Keratinocyte (primary cell): ENCODE measurements at regions not wholly inside any gene's neighbourhood (a gene's known extent, or its start where the extent isn't known, plus 50 kb on each side); places are given as distances from the start of the nearest gene placed in this dataset.

Experiments
- DNase-seq: peaks from one replicate; pipeline ENCODE4 v3.0.0-alpha.2; 2011; ENCODE audit warnings: low read depth, missing footprints, low spot score
- FAIRE-seq: peaks from 2 replicates; lab custom pipeline; 2011; peaks lifted over from hg19 to GRCh38; lab: Jason Lieb, UNC
- H2AFZ ChIP-seq: 2 replicates; pipeline ENCODE4 v1.6.0; 2012; ENCODE audit warnings: low read length, control low read depth, inconsistent platforms; ENCODE audit not compliant: control insufficient read depth
- H3K27ac ChIP-seq: 2 replicates; pipeline ENCODE4 v1.5.1; 2011; ENCODE audit warnings: low read length; ENCODE audit not compliant: control insufficient read depth, insufficient read depth
- H3K27me3 ChIP-seq: 3 replicates; pipeline ENCODE4 v1.6.0; 2011; ENCODE audit warnings: low read length; ENCODE audit not compliant: control insufficient read depth, insufficient read depth; ENCODE audit errors: extremely low read depth
- H3K36me3 ChIP-seq, 2 experiments: 2 replicates in 1 of 2; 3 replicates in 1 of 2; pipeline ENCODE4 v1.5.1; 2011; ENCODE audit warnings: low read length in 2 of 2, mild to moderate bottlenecking in 1 of 2; ENCODE audit not compliant: control insufficient read depth in 2 of 2, insufficient read depth in 2 of 2; ENCODE audit errors: extremely low read depth in 1 of 2
- H3K4me1 ChIP-seq: 3 replicates; pipeline ENCODE4 v1.5.1; 2011; ENCODE audit warnings: low read length; ENCODE audit not compliant: control insufficient read depth, insufficient read depth; ENCODE audit errors: extremely low read depth
- H3K4me2 ChIP-seq: 3 replicates; pipeline ENCODE4 v1.6.0; 2011; ENCODE audit warnings: low read depth, low read length; ENCODE audit not compliant: control insufficient read depth, insufficient read depth; ENCODE audit errors: extremely low read depth
- H3K4me3 ChIP-seq, 3 experiments: fragments of 200-600 bp in 1 of 3; sonication (generic) in 1 of 3; 2 replicates in 2 of 3; 3 replicates in 1 of 3; pipeline ENCODE4 v1.5.1; 2011 to 2016; ENCODE audit warnings: low read length in 3 of 3, mild to moderate bottlenecking in 3 of 3, control low read depth in 2 of 3, inconsistent platforms in 1 of 3, low read depth in 1 of 3, mixed read lengths in 1 of 3, mixed run types in 1 of 3, moderate library complexity in 1 of 3; ENCODE audit not compliant: control insufficient read depth in 2 of 3, insufficient read depth in 2 of 3; ENCODE audit errors: extremely low read depth in 1 of 3
- H3K79me2 ChIP-seq: 2 replicates; pipeline ENCODE4 v1.6.0; 2012; ENCODE audit warnings: low read length; ENCODE audit not compliant: control insufficient read depth, insufficient read depth
- H3K9ac ChIP-seq: 3 replicates; pipeline ENCODE4 v1.6.0; 2011; ENCODE audit warnings: low read length; ENCODE audit not compliant: control insufficient read depth, insufficient read depth; ENCODE audit errors: extremely low read depth
- H3K9me1 ChIP-seq: 3 replicates; pipeline ENCODE4 v1.6.0; 2011; ENCODE audit warnings: low read length; ENCODE audit not compliant: control insufficient read depth, insufficient read depth; ENCODE audit errors: extremely low read depth
- H3K9me3 ChIP-seq: 2 replicates; pipeline ENCODE4 v1.5.1; 2012; ENCODE audit warnings: low read depth, low read length; ENCODE audit not compliant: control insufficient read depth
- H4K20me1 ChIP-seq: 3 replicates; pipeline ENCODE4 v1.6.0; 2011; ENCODE audit warnings: low read length; ENCODE audit not compliant: control insufficient read depth, insufficient read depth; ENCODE audit errors: extremely low read depth
- EZH2 ChIP-seq: IDR thresholded peaks from one replicate; pipeline ENCODE4 v1.6.1; 2012; ENCODE audit warnings: inconsistent platforms, mild to moderate bottlenecking, low read length, moderate library complexity
- dilution Hi-C: fragments of 300-500 bp; cut with MboI; formaldehyde crosslinking; loops from one replicate; pipeline ENCODE4 v1.7.0; 2020; ENCODE audit warnings: low sequenced_read_pairs; ENCODE audit not compliant: extremely low pct_ligation_motif_present
- TF ChIP-seq, protein P1 (sequence below), 3 experiments: IDR thresholded peaks in 1 of 3; conservative IDR thresholded peaks in 1 of 3; optimal IDR thresholded peaks in 1 of 3; 2 replicates in 2 of 3; 3 replicates in 1 of 3; pipeline versions ENCODE3 to v1.5.1; 2011; ENCODE audit warnings: low read length in 3 of 3, mild to moderate bottlenecking in 3 of 3, moderate library complexity in 2 of 3, control low read depth in 1 of 3, inconsistent platforms in 1 of 3; ENCODE audit not compliant: insufficient read depth in 2 of 3; ENCODE audit errors: extremely low read depth in 1 of 3

DNA sequence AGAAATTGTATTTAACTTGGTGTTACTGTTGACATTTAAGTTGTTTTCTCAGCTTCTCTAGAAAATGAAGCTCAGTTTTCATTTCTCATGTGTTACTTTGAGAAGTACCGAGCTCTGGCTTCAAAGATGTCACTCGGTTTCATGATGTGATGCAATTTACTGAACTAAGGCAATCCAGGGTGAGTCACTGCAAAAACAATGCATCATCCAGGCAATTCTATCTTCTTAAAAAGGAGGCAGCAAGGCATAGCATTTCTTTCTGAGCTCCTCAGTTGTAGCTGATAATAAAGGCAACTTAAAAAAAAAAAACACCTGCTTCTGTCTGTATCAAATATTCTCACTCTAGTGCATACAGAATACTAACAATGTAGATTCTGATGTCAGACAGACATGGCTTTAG lies 91.1 kb upstream of the KCNA4 start:
- no peaks in the 10 kb centered on the region for H3K36me3 ChIP-seq
- H4K20me1 ChIP-seq: no peaks in the 10 kb centered on the region
- H3K27me3 ChIP-seq: no peaks in the 10 kb centered on the region
- no peak for TF ChIP-seq EZH2
- TF ChIP-seq, protein P1, sequence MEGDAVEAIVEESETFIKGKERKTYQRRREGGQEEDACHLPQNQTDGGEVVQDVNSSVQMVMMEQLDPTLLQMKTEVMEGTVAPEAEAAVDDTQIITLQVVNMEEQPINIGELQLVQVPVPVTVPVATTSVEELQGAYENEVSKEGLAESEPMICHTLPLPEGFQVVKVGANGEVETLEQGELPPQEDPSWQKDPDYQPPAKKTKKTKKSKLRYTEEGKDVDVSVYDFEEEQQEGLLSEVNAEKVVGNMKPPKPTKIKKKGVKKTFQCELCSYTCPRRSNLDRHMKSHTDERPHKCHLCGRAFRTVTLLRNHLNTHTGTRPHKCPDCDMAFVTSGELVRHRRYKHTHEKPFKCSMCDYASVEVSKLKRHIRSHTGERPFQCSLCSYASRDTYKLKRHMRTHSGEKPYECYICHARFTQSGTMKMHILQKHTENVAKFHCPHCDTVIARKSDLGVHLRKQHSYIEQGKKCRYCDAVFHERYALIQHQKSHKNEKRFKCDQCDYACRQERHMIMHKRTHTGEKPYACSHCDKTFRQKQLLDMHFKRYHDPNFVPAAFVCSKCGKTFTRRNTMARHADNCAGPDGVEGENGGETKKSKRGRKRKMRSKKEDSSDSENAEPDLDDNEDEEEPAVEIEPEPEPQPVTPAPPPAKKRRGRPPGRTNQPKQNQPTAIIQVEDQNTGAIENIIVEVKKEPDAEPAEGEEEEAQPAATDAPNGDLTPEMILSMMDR (optimal IDR thresholded peaks at IDR 0.05 in 1 of 3, IDR thresholded peaks at IDR 0.05 in 1 of 3, conservative IDR thresholded peaks at IDR 0.05 in 1 of 3; ENCODE audit: extremely low read depth in 1 of 3, insufficient read depth in 2 of 3, low read length in 3 of 3): no peak
- no peak for DNase-seq
- no peak for FAIRE-seq
- H3K9me1 ChIP-seq: no peaks in the 10 kb centered on the region
- no peak overlapping the region for H3K9ac ChIP-seq
- dilution Hi-C loops: no loop called here
- H3K4me3 ChIP-seq: no peak overlapping the region
- no peak overlapping the region for H2AFZ ChIP-seq
- H3K4me2 ChIP-seq: no peak overlapping the region
- no peaks in the 10 kb centered on the region for H3K9me3 ChIP-seq
- H3K79me2 ChIP-seq: no peaks in the 10 kb centered on the region
- no peaks in the 10 kb centered on the region for H3K4me1 ChIP-seq
- H3K27ac ChIP-seq: no peak overlapping the region

DNA sequence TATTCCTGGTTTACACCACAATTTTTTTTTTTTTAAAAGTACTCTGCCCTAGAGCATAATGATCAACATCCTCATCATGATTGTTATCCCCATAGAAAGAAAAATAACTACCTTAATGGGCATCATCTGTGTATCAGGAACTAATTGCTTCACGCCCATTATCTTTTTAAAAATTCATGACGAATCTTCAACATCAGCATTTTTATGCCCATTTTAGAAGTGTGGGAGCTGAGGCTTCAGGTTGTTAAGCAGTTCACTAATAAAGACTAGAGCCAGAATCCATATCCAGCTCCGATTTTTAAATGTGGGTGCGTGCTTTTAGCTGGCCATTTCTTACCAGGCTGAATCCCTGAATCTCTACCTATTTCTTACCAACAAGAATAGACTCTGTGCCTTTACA lies 92.9 kb upstream of the KCNA4 start:
- no peaks in the 10 kb centered on the region for H3K9me3 ChIP-seq
- FAIRE-seq (no peak), DNase-seq (no peak)
- H3K27me3 ChIP-seq: no peaks in the 10 kb centered on the region
- H3K4me2 ChIP-seq: no peak overlapping the region
- H2AFZ ChIP-seq: no peak overlapping the region
- no peak overlapping the region for H3K27ac ChIP-seq
- H3K4me1 ChIP-seq: no peaks in the 10 kb centered on the region
- H3K9me1 ChIP-seq: no peaks in the 10 kb centered on the region
- H3K4me3 ChIP-seq: no peak overlapping the region
- no peak for TF ChIP-seq EZH2
- TF ChIP-seq, protein P1 (optimal IDR thresholded peaks at IDR 0.05 in 1 of 3, IDR thresholded peaks at IDR 0.05 in 1 of 3, conservative IDR thresholded peaks at IDR 0.05 in 1 of 3; ENCODE audit: extremely low read depth in 1 of 3, insufficient read depth in 2 of 3, low read length in 3 of 3): no peak
- H4K20me1 ChIP-seq: no peaks in the 10 kb centered on the region
- H3K36me3 ChIP-seq: no peaks in the 10 kb centered on the region
- dilution Hi-C loops: no loop called here
- no peaks in the 10 kb centered on the region for H3K79me2 ChIP-seq
- H3K9ac ChIP-seq: no peak overlapping the region
